Hindlimb muscle (tissue), 1 donor: ENCODE measurements at regions not wholly inside any gene's neighbourhood (a gene's known extent, or its start where the extent isn't known, plus 50 kb on each side); places are given as distances from the start of the nearest gene placed in this dataset.
"Not testable (repeated sequence)": the region's sequence is repeated elsewhere in the genome, so short reads cannot be mapped to it uniquely, and the experiment has no call there.

Experiments used
- DNase-seq: peaks from one replicate; pipeline ENCODE4 v3.0.0-alpha.2; 2013

DNA sequence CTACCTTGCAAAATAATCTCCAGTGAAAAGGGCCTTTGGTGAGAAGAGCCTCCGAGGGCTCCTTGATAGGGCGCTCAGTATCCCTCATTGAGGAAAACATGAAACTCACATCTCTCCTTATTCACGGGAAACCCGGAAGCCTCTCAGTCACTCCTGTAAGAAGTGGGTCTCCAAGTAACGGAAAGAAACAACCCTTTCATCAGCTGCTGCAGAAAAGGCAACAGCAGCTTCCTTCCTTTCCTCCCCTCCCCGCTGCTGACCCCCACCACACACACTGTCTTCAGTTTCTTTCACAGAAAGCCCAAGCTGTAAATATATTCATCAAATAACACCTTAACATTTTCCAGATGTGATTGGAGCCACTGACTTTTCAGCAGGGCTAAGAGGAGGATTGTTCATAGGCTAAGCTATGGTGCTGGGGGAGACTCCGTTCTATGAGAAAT lies 81.4 kb downstream of the C9orf152 start:
- no peak for DNase-seq

DNA sequence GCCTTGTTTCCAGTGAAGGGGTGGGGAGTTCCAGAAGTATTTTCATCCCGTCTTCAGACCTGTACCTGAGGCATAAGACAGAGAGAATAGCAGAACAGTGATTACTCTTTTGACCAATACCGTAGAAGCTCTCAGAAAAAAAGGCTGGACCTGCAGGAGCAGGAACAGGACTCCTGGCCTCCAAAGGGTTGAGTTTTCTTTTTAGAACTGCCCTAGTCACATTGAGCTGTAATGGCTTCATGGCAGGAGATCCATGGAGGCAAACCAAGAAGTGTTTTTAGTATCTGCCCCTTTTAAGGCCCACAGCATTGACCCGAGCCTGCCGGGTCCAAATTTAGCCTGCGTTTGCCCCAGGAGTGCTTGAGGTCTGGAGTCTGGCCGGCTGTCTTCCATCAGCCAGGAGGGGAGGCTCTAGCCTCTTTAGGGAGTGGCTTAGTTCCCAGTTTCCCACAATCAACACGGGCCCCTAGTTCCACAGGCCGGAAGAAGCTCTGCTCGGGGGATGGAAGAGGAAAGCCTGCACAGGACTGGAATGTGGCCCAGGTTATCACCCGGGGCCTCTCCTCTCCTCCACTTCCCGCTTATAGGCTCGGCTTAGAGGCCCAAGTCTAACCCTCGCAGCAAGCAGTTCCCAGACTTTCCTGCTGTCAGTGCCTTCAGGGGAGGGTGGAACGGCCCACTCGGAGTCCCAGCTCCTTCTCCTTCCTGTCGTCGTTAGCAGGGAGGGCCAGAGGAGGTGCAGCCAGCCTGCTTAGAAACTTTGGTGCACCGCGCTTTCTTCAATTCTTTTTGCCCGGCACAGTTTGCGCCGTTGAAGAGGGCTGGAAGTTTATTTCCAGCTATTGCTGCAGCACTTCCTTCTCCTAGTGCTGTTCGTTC lies 80.7 kb downstream of the C9orf152 start:
- DNase-seq = peak; percentile 87

DNA sequence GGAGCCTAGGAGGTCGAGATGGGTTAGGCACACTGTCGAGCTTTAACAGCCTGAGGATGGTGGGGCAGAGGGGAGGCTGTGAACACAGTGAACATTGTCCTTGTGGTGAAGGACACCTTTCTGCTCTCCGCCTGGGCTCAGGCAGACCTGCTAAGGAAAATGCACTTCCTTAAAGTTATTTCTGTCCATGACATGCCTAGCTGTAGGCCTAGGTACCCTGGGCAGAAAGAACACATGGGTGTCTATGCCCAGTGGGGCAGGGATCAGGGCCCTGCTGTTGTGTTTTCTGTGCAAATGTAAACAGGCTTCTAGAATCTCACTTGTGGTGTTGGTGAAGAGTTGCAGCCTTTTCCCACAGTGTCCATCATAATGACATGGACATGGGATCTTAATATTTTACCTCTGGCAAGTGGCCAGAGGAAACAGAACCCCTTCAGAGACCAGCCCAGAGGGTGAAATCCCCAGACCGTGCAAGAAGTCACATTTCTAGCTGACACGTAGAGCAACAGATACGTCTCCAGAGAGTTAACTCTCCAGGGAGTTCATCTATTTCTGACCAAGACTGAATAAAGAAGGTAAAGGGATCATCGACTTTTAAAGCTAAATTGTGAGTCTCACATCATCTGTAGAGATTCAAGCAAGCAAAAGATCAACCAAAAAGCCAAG lies 79.2 kb downstream of the C9orf152 start:
- no peak for DNase-seq

DNA sequence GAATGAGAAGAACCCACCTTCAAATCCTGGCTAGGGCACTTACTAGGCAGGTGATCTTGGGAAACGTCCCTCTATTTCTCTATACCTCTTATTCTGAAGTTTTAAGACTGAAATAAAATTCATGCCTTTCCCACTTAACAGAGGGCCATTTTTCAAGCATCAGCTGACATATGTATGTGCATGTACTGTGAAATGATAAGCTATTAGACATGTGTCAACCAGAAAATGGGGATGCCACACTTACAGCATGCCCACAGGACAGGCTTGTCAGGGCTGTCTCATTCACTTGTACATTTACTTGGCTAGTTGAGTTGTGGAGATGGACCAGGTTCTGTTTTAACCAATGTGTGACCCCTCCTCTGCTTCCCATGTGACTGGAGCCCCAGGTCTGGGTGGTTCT lies 78.5 kb downstream of the C9orf152 start:
- no peak for DNase-seq

DNA sequence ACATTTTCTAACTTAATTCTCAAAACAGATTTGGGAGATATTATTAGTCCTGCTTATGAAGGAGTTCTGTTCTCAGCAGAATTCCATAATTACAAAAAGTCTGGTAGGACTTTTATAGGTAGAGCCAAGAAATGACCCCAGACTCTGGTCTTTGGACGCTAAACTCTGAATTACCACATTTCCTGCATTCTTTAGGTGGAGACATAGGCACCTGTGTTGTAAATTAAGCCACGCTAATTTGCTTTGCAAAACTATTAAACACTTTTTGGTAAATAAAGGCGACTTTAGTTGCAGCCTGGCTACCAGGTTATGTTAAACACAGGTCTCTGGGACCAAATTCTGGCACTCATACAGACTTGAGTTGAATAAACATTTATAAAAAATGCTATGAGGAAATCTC lies 77.7 kb downstream of the C9orf152 start:
- DNase-seq = no peak

DNA sequence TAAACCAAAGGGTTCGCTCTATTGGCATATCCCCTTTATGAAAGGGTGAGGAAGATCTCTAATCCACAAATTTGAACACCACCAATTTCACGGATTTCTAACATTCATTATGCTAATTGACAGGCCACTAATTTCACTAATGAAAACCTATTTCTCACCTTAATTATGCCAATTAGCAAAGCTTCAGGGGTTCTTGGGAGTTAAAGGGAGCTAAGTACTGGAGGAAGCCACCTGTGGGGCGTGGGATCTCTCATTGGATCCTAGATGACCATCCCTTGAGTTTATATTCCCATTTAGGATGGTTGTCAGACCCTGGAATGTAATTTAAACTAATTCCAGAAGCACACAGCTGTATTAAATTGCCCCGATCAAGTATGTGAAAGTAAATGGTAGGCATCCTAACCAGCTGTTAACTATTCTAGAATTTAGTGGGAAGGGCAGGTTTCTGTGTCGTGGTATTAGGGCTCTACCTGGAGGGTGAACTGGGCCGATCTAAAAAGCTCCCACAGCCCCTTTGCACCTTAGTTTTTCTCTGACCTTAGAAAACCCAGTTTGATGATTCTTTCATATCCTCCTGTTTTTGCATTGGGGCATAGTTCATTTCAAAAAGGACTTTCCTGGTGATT lies 77.1 kb downstream of the C9orf152 start:
- DNase-seq = no peak

DNA sequence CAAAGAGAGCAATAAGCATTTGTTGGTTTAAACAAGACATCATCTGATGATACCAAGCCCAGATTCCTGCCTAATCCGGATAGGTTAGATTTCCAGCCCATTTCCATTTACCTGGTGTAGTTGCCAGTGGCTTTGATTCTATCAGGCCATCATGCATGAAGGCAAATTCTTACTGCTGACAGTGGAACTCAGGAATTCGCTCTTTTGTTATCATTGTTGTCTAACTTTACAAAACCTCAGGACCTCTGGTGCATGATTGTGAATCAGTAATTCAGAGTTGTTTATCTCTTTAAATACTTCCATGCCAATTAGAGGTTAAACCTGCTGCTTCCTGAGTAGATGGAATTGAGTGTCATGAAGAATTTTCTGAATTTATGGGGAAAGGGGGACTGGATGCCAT lies 76.5 kb downstream of the C9orf152 start:
- no peak for DNase-seq

DNA sequence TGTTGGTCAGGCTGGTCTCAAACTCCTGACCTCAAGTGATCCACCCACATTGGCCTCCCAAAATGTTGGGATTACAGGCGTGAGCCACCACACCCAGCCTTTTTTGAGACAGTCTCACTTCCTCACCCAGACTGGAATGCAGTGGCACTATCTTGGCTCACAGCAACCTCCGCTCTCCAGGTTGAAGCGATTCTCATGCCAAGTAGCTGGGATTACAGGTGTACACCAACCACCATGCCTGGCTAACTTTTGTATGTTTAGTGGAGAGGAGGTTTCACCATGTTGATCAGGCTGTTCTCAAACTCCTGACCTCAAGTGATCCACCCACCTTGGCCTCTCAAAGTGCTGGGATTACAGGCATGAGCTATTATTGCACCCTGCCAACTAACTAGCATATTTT lies 75.4 kb downstream of the C9orf152 start:
- not testable (repeated sequence) for DNase-seq

DNA sequence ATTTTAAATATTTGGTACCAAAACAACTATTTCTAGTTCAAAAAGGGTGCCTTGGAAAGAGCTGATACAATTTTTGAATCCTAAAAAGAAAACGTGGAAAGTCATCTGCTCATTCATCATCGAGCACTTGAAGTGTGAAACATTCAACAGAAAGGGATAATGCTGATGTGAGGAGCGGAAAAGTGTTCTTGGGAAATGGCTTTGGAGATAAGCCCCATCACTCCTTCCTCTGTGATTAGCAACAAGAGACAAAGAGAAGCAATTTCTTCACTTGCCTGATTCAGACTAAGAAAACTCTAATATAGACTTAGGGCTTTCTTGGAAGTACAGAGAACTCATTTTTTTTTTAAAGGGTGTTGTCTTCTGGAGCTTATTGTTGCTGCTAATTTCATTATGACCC lies 74.9 kb downstream of the C9orf152 start:
- DNase-seq = no peak

DNA sequence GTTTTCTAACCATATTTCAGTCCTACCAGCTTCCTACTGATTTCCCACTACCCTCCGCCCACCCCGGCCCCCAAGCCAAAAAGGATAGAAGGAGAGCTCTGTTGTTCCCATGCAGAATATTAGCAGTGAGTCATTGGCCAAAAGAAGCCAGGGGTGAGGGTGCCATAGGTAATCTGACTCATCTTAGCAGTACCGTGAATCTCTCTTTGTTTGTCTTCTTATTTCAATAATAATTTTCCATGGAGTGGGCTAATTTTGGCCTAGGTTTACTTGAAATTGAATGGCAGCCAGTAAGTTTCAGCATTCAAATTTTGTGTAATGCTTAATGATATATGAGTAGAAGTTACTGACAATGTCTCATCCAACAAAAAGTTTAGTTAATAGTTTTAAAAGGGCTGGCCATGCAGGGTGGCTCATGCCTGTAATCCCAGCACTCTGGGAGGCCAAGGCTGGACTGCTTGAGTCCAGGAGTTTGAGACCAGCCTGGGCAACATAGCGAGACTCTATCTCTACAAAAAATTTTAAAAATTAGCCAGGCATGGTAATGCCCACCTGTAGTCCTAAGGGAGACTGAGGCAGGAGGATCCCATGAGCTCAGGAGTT lies 74.2 kb downstream of the C9orf152 start:
- no peak for DNase-seq

DNA sequence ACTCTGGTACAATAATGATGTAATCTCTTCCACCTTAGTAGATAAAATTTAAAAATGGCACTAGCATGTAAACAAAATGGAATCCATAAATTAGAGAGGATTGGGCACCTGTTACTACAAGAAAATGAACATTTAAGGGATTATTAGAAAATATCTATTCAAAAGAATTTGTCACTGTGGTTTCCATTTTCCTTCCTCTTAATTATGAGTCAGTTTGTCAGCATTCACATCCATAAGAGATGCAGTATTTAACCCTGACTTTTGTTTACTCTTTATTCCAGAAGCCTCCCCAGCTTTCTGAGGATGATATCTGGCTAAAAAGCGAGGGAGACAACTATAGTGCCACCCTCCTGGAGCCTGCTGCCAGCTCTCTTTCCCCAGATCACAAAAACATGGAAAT lies 72.1 kb downstream of the C9orf152 start:
- no peak for DNase-seq

DNA sequence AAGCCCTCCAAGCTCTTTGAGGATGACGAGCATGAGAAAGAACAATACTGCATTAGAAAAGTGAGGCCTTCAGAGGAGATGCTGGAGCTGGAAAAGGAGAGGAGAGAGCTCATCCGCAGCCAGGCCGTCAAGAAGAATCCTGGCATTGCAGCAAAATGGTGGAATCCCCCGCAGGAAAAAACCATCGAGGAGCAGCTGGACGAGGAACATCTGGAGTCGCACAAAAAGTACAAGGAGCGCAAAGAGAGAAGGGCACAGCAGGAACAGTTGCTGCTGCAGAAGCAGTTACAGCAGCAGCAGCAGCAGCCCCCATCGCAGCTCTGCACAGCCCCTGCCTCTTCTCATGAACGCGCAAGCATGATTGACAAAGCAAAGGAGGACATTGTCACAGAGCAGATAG lies 71.2 kb downstream of the C9orf152 start:
- DNase-seq = no peak

DNA sequence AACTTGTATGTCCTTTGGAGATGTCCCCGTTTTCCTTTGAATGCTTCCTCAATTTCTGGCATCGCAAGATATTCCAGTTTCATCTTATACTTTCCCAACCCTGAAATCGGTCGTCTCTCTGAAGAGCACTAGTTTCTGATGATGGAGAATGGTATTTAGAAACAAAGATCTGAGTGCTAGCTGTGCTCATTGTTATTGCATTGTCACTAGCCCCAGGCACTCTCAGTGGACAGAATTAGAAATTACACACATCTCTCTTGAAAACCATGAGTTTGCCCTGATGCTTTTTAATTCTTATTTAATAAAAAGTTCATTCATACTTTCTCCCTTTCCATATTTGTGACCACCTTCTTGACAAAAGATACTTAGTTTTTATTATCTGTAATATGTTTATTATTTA lies 67.7 kb downstream of the C9orf152 start:
- no peak for DNase-seq

DNA sequence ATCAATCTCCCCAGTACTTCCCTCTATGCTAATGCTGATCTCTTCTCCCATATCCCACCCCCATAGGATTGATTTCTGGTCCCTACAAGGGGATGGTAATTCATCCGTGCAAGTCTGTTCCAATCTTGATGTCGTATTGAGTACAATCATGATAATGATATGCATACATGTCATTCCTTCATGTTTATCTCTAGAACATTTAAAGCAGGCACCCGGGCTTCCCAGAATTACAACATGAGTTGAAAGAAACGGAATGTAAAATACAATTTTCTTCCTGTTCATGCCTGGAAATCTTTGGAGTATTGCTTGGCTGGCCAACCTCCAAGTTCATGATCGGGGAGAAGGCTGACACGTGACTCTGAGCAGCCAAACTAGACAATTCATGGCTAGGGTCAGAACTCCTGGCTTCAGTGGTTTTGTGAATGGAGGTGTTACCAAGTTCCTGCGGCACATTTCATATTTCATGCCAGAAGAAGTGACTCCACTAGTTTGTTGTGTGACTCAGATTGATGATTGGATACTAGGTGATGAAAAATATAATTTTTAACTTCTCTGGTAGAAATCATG lies 66.6 kb downstream of the C9orf152 start:
- DNase-seq = no peak

DNA sequence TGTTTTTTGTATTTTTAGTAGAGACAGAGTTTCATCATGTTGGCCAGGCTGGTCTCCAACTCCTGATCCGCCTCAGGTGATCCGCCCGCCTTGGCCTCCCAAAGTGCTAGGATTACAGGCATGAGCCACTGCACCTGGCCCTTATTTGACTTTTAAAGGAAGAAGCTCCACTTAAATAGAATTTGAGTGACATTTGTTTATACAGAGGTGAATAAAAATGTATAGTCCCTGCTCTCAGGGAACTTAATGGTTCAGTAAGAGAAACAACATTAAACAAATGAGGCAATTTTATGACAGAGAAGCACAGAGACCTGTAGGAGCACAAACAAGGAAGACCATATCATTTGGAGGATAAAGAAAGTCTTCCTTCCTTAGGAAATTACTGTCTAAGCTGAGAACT lies 65.7 kb downstream of the C9orf152 start:
- DNase-seq = no peak

DNA sequence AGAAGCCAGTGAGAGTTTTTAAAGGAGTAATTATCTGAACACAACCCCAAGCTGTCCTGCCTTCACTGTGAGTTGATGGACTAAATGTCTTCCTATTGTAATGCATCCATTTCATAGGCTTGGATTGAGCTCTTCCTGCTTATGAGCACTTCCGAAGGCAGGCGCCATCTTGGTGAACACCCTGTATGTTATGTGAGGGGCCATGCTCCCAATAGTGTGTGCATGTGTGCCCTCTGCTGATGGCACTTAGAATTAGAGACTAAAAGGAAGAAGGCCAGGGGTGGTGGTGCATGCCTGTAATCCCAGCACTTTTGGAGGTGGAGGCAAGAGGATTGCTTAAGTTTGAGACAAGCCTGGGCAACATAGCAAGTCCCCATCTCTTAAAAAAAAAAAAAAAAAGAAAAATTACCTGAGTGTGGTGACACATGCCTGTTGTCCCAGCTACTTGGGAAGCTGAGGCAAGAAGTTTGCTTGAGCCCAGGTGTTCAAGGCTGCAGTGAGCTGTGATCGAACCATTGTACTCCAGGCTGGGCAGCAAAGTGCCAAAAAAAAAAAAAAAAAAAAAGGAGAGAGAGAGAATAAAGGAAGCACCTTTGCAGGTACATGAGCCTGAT lies 65.0 kb downstream of the C9orf152 start:
- DNase-seq = no peak

DNA sequence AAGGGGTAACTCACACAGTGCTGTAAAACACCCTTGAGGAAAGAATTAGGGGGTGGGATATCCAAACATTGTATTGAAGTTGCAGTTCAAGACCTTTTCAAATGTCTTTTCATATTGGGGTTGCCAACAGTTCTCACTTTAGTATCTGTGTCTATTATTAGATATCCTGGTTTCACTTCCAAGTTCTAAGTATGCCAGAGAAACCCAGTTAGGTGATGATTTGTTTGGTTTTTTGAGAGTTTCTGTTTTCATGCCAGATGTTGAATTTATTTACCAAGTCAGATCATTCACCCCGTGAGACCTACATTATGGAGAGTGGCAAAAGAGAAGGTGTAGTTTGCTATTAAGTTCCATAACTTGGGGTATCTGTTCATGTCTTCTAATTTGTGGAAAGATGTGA lies 64.5 kb downstream of the C9orf152 start:
- DNase-seq = no peak

DNA sequence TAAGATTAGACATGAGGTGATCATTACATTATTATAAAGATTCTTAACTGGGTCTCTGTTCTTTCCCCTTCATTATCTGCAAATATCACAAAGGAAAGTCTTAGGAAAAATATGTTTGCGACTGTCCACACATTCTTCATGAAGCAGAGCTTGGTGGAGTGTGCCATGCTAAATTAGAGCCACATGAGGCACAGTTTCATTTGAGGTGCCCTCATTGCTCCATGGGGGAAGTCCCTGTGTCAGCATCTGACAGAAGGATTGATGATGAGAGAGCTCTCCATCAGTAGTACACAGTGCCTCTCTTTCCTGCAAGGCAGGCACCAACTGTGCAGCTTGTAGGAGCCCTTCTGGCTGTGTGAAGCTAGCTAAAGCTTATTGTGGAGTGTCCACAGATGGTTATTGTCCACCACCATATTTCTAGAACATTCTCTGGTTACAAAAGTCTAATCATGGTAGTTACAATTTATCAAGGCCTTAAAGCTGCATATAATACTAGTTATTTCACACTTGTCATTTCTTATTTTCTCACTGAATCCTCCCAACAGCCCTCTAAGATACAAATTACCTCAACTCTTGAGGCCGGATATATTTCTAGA lies 63.9 kb downstream of the C9orf152 start:
- no peak for DNase-seq

DNA sequence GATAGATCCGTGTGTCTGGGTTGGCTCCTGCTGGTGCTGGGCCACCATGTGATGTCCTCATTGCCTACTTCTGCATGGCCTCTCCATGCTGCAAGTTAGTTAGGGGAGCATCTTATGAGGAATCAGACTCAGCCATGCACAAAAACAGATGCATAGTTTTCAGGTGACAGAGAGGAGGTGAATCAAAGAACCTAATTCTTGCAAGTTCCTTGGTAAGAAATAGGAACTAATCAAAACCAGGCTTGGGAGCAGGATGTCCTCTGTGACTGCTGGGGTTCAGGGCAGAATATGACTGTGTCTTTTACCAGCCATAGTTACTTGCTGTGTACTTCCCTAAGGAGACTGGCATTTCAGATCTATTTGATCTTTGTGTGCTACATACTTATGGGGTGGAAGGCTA lies 61.6 kb downstream of the C9orf152 start:
- DNase-seq = no peak

DNA sequence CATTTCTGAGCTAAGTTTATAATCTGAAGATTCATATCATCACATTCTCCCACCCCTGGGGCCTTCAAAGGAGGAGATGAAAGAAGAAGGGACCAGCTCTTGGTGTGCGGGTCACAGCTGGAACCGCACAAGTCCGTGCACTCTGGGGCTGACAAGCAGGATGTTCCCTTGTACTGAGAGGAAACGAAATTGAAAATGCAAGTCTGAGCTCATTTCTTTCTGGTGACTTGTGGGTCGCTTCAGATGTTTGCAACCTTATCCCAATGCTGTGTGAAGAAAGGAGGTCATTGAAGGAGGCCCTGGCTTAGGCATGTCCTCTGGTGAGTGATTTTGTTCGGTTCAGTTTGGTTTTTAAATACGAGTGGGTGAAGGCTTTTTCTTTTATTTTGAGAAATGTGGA lies 59.6 kb downstream of the C9orf152 start:
- DNase-seq = no peak

DNA sequence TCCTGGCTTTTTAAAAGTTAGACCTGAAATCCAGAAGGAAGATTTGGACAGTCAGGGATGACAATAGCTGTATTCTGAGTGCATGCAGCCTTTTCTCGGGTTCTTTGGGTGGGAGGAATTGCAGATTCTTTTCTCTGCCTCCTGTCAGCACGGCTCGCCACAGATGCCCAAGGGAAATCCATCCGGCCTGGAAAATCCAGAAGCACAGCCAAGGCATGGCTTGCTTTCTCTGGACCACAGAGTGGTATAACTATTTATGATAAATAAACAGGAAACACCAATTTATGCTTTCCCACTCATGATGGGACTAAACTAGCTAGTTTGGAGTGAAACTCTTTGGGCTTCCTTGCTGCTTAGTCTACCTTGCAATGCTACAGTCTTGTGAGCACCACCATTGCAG lies 59.1 kb downstream of the C9orf152 start:
- no peak for DNase-seq
